NCI-H2029 treated with DMSO at 0.1 percent for 48 hours (cell line): ENCODE measurements at regions not wholly inside any gene's neighbourhood (a gene's known extent, or its start where the extent isn't known, plus 50 kb on each side); places are given as distances from the start of the nearest gene placed in this dataset.

Source experiments
- DNase-seq: peaks from one replicate; lab custom pipeline; 2025; lab: John Stamatoyannopoulos, UW

GRCh38 chr16:51665436-51665998 lies 514.4 kb upstream of the SALL1 start:
- DNase-seq: no peak

- no peak for DNase-seq
These were observed 507.5 kb upstream of the SALL1 start for GRCh38 chr16:51658531-51658930.

- no peak for DNase-seq
These were observed 506.8 kb upstream of the SALL1 start for GRCh38 chr16:51657848-51658247.

- no peak for DNase-seq
These were observed 504.2 kb upstream of the SALL1 start for GRCh38 chr16:51655249-51655648.

- no peak for DNase-seq
These were observed 500.0 kb upstream of the SALL1 start for GRCh38 chr16:51651061-51651466.

GRCh38 chr16:51649631-51650030 lies 498.6 kb upstream of the SALL1 start:
- no peak for DNase-seq

- no peak for DNase-seq
These were observed 497.5 kb upstream of the SALL1 start for GRCh38 chr16:51648526-51648925.

- no peak for DNase-seq
These were observed 490.2 kb upstream of the SALL1 start for GRCh38 chr16:51641191-51641765.

GRCh38 chr16:51640196-51640595 lies 489.1 kb upstream of the SALL1 start:
- DNase-seq: no peak

GRCh38 chr16:51638339-51639135 lies 487.5 kb upstream of the SALL1 start:
- DNase-seq: no peak

GRCh38 chr16:51637770-51638094 lies 486.7 kb upstream of the SALL1 start:
- no peak for DNase-seq

- DNase-seq: no peak
These were observed 486.1 kb upstream of the SALL1 start for GRCh38 chr16:51636920-51637769.

- no peak for DNase-seq
These were observed 484.1 kb upstream of the SALL1 start for GRCh38 chr16:51635181-51635580.

GRCh38 chr16:51630076-51630475 lies 479.0 kb upstream of the SALL1 start:
- DNase-seq: no peak

- DNase-seq: no peak
These were observed 478.5 kb upstream of the SALL1 start for GRCh38 chr16:51629576-51629975.

GRCh38 chr16:51624080-51624775 lies 473.2 kb upstream of the SALL1 start:
- DNase-seq: no peak

- no peak for DNase-seq
These were observed 470.5 kb upstream of the SALL1 start for GRCh38 chr16:51621610-51622009.

- no peak for DNase-seq
These were observed 464.1 kb upstream of the SALL1 start for GRCh38 chr16:51615141-51615540.

GRCh38 chr16:51607201-51607651 lies 456.2 kb upstream of the SALL1 start:
- DNase-seq: no peak

- DNase-seq: no peak
These were observed 445.2 kb upstream of the SALL1 start for GRCh38 chr16:51596247-51596646.

- DNase-seq: no peak
These were observed 441.6 kb upstream of the SALL1 start for GRCh38 chr16:51592535-51593300.
